IPS-15b (cell line): ENCODE measurements at regions not wholly inside any gene's neighbourhood (a gene's known extent, or its start where the extent isn't known, plus 50 kb on each side); places are given as distances from the start of the nearest gene placed in this dataset.

ENCODE experiments used
- H3K27me3 ChIP-seq: one replicate; pipeline ENCODE4 v1.6.1; 2013; ENCODE audit warnings: low read length; ENCODE audit not compliant: control insufficient read depth, insufficient read depth
- H3K36me3 ChIP-seq: one replicate; pipeline ENCODE4 v1.6.1; 2013; ENCODE audit warnings: low read length; ENCODE audit not compliant: control insufficient read depth, insufficient read depth
- H3K4me1 ChIP-seq: one replicate; pipeline ENCODE4 v1.6.1; 2013; ENCODE audit warnings: mild to moderate bottlenecking, low read length; ENCODE audit not compliant: control insufficient read depth, insufficient read depth
- H3K4me3 ChIP-seq: one replicate; pipeline ENCODE4 v1.5.1; 2013; ENCODE audit warnings: low read depth, low read length
- H3K9ac ChIP-seq: one replicate; pipeline ENCODE4 v1.6.1; 2013; ENCODE audit warnings: low read depth, mild to moderate bottlenecking, low read length
- H3K9me3 ChIP-seq: one replicate; pipeline ENCODE4 v1.6.1; 2013; ENCODE audit warnings: mild to moderate bottlenecking, low read length; ENCODE audit not compliant: control insufficient read depth, insufficient read depth

GRCh38 chr17:70881093-70881492 is 711.8 kb downstream of the KCNJ2 start:
- H3K9me3 ChIP-seq, result no peaks in the 10 kb centered on the region
- no peak overlapping the region for H3K9ac ChIP-seq

GRCh38 chr17:70882504-70882903 is 713.2 kb downstream of the KCNJ2 start:
- peaks cover 6% of the 10 kb centered on the region for H3K4me1 ChIP-seq
- no peaks in the 10 kb centered on the region for H3K27me3 ChIP-seq
- H3K4me3 ChIP-seq, result no peak overlapping the region
- H3K36me3 ChIP-seq, result no peaks in the 10 kb centered on the region
- no peaks in the 10 kb centered on the region for H3K9me3 ChIP-seq
- no peak overlapping the region for H3K9ac ChIP-seq

More at GRCh38 chr17:70881093-70881492, 711.8 kb downstream of the KCNJ2 start:
- Histone ChIP-seq H3K4me3 (no peak overlapping the region), H3K4me1 (peaks cover 6% of the 10 kb centered on the region), H3K27me3 (no peaks in the 10 kb centered on the region), H3K36me3 (no peaks in the 10 kb centered on the region)

- peaks cover 6% of the 10 kb centered on the region for H3K4me1 ChIP-seq
- H3K27me3 ChIP-seq, result no peaks in the 10 kb centered on the region
- H3K9ac ChIP-seq, result no peak overlapping the region
- H3K4me3 ChIP-seq, result no peak overlapping the region
- no peaks in the 10 kb centered on the region for H3K9me3 ChIP-seq
- no peaks in the 10 kb centered on the region for H3K36me3 ChIP-seq
Observed at GRCh38 chr17:70886648-70887047, 717.3 kb downstream of the KCNJ2 start.

GRCh38 chr17:70888324-70888723 is 719.0 kb downstream of the KCNJ2 start:
- Histone ChIP-seq H3K4me3 (no peak overlapping the region), H3K9ac (no peak overlapping the region), H3K9me3 (no peaks in the 10 kb centered on the region), H3K27me3 (no peaks in the 10 kb centered on the region), H3K4me1 (no peaks in the 10 kb centered on the region), H3K36me3 (no peaks in the 10 kb centered on the region)

GRCh38 chr17:70891306-70891705 is 722.0 kb downstream of the KCNJ2 start:
- Histone ChIP-seq H3K27me3 (no peaks in the 10 kb centered on the region), H3K9ac (no peak overlapping the region), H3K4me3 (no peak overlapping the region), H3K4me1 (no peaks in the 10 kb centered on the region), H3K36me3 (no peaks in the 10 kb centered on the region), H3K9me3 (no peaks in the 10 kb centered on the region)

GRCh38 chr17:70892527-70892926 is 723.2 kb downstream of the KCNJ2 start:
- H3K4me1 ChIP-seq, result no peaks in the 10 kb centered on the region

GRCh38 chr17:70896843-70897242 is 727.5 kb downstream of the KCNJ2 start:
- Histone ChIP-seq H3K9me3 (peaks cover 4% of the 10 kb centered on the region), H3K27me3 (no peaks in the 10 kb centered on the region), H3K4me1 (no peaks in the 10 kb centered on the region), H3K4me3 (no peak overlapping the region), H3K9ac (no peak overlapping the region), H3K36me3 (no peaks in the 10 kb centered on the region)

More at GRCh38 chr17:70892527-70892926, 723.2 kb downstream of the KCNJ2 start:
- Histone ChIP-seq H3K9me3 (no peaks in the 10 kb centered on the region), H3K27me3 (no peaks in the 10 kb centered on the region), H3K36me3 (no peaks in the 10 kb centered on the region), H3K4me3 (no peak overlapping the region), H3K9ac (no peak overlapping the region)

GRCh38 chr17:70897446-70897845 is 728.1 kb downstream of the KCNJ2 start:
- no peaks in the 10 kb centered on the region for H3K27me3 ChIP-seq
- H3K4me3 ChIP-seq, result no peak overlapping the region
- H3K36me3 ChIP-seq, result no peaks in the 10 kb centered on the region
- peaks cover 4% of the 10 kb centered on the region for H3K9me3 ChIP-seq
- H3K9ac ChIP-seq, result no peak overlapping the region
- H3K4me1 ChIP-seq, result no peaks in the 10 kb centered on the region

GRCh38 chr17:70901870-70902269 is 732.5 kb downstream of the KCNJ2 start:
- Histone ChIP-seq H3K9ac (no peak overlapping the region), H3K4me3 (no peak overlapping the region), H3K36me3 (no peaks in the 10 kb centered on the region), H3K9me3 (peaks cover 4% of the 10 kb centered on the region), H3K4me1 (no peaks in the 10 kb centered on the region), H3K27me3 (no peaks in the 10 kb centered on the region)

GRCh38 chr17:70905796-70906195 is 736.5 kb downstream of the KCNJ2 start:
- H3K9ac ChIP-seq, result no peak overlapping the region
- no peak overlapping the region for H3K4me3 ChIP-seq
- H3K4me1 ChIP-seq, result no peaks in the 10 kb centered on the region
- H3K27me3 ChIP-seq, result no peaks in the 10 kb centered on the region
- H3K36me3 ChIP-seq, result no peaks in the 10 kb centered on the region
- peaks cover 4% of the 10 kb centered on the region for H3K9me3 ChIP-seq

GRCh38 chr17:70906808-70907207 is 737.5 kb downstream of the KCNJ2 start:
- Histone ChIP-seq H3K9me3 (no peaks in the 10 kb centered on the region), H3K36me3 (no peaks in the 10 kb centered on the region), H3K27me3 (no peaks in the 10 kb centered on the region), H3K4me1 (no peaks in the 10 kb centered on the region), H3K4me3 (no peak overlapping the region), H3K9ac (no peak overlapping the region)

- H3K27me3 ChIP-seq, result no peaks in the 10 kb centered on the region
- no peak overlapping the region for H3K9ac ChIP-seq
- no peaks in the 10 kb centered on the region for H3K36me3 ChIP-seq
- no peaks in the 10 kb centered on the region for H3K4me1 ChIP-seq
- no peak overlapping the region for H3K4me3 ChIP-seq
- peaks cover 6% of the 10 kb centered on the region for H3K9me3 ChIP-seq
Observed at GRCh38 chr17:70912716-70913485, 743.6 kb downstream of the KCNJ2 start.
